Transverse colon (tissue), 3 donors: ENCODE measurements at regions not wholly inside any gene's neighbourhood (a gene's known extent, or its start where the extent isn't known, plus 50 kb on each side); places are given as distances from the start of the nearest gene placed in this dataset.

Experiments
- EP300 ChIP-seq: sonication (generic); formaldehyde crosslinking; IDR thresholded peaks from one replicate; pipeline ENCODE4 v1.6.1; 2017; ENCODE audit warnings: antibody characterized with exemption, low read depth
- POLR2A ChIP-seq: fragments of 450-650 bp; IDR thresholded peaks from one replicate; pipeline ENCODE4 v1.6.1; 2016; ENCODE audit warnings: antibody characterized with exemption, mild to moderate bottlenecking, moderate library complexity
- TF ChIP-seq, protein P1 (sequence below), 5 experiments: fragments of 200-600 bp in 3 of 5; fragments of 450-650 bp in 2 of 5; sonication (generic) in 3 of 5; IDR thresholded peaks; 1 replicate in 2 of 5; 2 replicates in 3 of 5; pipeline ENCODE4 v1.5.1; 2016 to 2017; ENCODE audit warnings: antibody characterized with exemption in 5 of 5, inconsistent platforms in 3 of 5, mild to moderate bottlenecking in 2 of 5, moderate library complexity in 1 of 5

- TF ChIP-seq, protein P1, sequence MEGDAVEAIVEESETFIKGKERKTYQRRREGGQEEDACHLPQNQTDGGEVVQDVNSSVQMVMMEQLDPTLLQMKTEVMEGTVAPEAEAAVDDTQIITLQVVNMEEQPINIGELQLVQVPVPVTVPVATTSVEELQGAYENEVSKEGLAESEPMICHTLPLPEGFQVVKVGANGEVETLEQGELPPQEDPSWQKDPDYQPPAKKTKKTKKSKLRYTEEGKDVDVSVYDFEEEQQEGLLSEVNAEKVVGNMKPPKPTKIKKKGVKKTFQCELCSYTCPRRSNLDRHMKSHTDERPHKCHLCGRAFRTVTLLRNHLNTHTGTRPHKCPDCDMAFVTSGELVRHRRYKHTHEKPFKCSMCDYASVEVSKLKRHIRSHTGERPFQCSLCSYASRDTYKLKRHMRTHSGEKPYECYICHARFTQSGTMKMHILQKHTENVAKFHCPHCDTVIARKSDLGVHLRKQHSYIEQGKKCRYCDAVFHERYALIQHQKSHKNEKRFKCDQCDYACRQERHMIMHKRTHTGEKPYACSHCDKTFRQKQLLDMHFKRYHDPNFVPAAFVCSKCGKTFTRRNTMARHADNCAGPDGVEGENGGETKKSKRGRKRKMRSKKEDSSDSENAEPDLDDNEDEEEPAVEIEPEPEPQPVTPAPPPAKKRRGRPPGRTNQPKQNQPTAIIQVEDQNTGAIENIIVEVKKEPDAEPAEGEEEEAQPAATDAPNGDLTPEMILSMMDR (IDR thresholded peaks at IDR 0.05): no peak
- TF ChIP-seq POLR2A (no peak), EP300 (no peak)
These were observed 1095.2 kb upstream of the POU3F4 start for GRCh38 chrX:82412858-82413257.
